ENCODE measurements at regions not wholly inside any gene's neighbourhood (a gene's known extent, or its start where the extent isn't known, plus 50 kb on each side); places are given as distances from the start of the nearest gene placed in this dataset.
"Not testable (repeated sequence)": the region's sequence is repeated elsewhere in the genome, so short reads cannot be mapped to it uniquely, and the experiment has no call there.

- H3K27me3 Mint-ChIP-seq: peaks cover 2% of the 10 kb centered on the region
- no peaks in the 10 kb centered on the region for H3K36me3 Mint-ChIP-seq (ENCODE audit: low read depth)
- no peaks in the 10 kb centered on the region for H3K9me3 Mint-ChIP-seq
- no peak overlapping the region for H3K27ac Mint-ChIP-seq
- intact Hi-C loops (cut with micrococcal nuclease): no loop called here
- DNase-seq: no peak
- H3K4me1 Mint-ChIP-seq: no peaks in the 10 kb centered on the region
- H3K4me3 Mint-ChIP-seq: no peak overlapping the region
Observed at GRCh38 chr5:17081142-17081541, 136.3 kb upstream of the BASP1 start.

GRCh38 chr5:17083276-17083675 is 134.2 kb upstream of the BASP1 start:
- H3K36me3 Mint-ChIP-seq (ENCODE audit: low read depth); H3K4me3 Mint-ChIP-seq; H3K27me3 Mint-ChIP-seq; DNase-seq; H3K9me3 Mint-ChIP-seq; intact Hi-C loops (cut with micrococcal nuclease); H3K27ac Mint-ChIP-seq; H3K4me1 Mint-ChIP-seq: not testable (repeated sequence)

- intact Hi-C loops (cut with micrococcal nuclease): no loop called here
- no peak overlapping the region for H3K27ac Mint-ChIP-seq
- no peak for DNase-seq
- H3K36me3 Mint-ChIP-seq (ENCODE audit: low read depth): no peaks in the 10 kb centered on the region
- no peaks in the 10 kb centered on the region for H3K9me3 Mint-ChIP-seq
- no peaks in the 10 kb centered on the region for H3K4me1 Mint-ChIP-seq
- no peaks in the 10 kb centered on the region for H3K27me3 Mint-ChIP-seq
- no peak overlapping the region for H3K4me3 Mint-ChIP-seq
Observed at GRCh38 chr5:17087035-17087434, 130.4 kb upstream of the BASP1 start.

GRCh38 chr5:17088051-17088450 is 129.4 kb upstream of the BASP1 start:
- H3K9me3 Mint-ChIP-seq: no peaks in the 10 kb centered on the region

GRCh38 chr5:17089001-17089400 is 128.4 kb upstream of the BASP1 start:
- H3K27ac Mint-ChIP-seq: no peak overlapping the region
- H3K36me3 Mint-ChIP-seq (ENCODE audit: low read depth): no peaks in the 10 kb centered on the region
- no peak for DNase-seq
- no peaks in the 10 kb centered on the region for H3K9me3 Mint-ChIP-seq
- H3K4me1 Mint-ChIP-seq: no peaks in the 10 kb centered on the region
- no peaks in the 10 kb centered on the region for H3K27me3 Mint-ChIP-seq
- intact Hi-C loops (cut with micrococcal nuclease): no loop called here
- H3K4me3 Mint-ChIP-seq: no peak overlapping the region

More at GRCh38 chr5:17088051-17088450, 129.4 kb upstream of the BASP1 start:
- Mint-ChIP-seq H3K4me3 (no peak overlapping the region), H3K27ac (no peak overlapping the region), H3K27me3 (no peaks in the 10 kb centered on the region), H3K4me1 (no peaks in the 10 kb centered on the region), H3K36me3 (ENCODE audit: low read depth) (no peaks in the 10 kb centered on the region)
- no peak for DNase-seq
- intact Hi-C loops (cut with micrococcal nuclease): no loop called here

- no peak for DNase-seq
- H3K27me3 Mint-ChIP-seq: no peaks in the 10 kb centered on the region
- no peak overlapping the region for H3K27ac Mint-ChIP-seq
- no peaks in the 10 kb centered on the region for H3K36me3 Mint-ChIP-seq (ENCODE audit: low read depth)
- no peak overlapping the region for H3K4me3 Mint-ChIP-seq
- intact Hi-C loops (cut with micrococcal nuclease): no loop called here
- no peaks in the 10 kb centered on the region for H3K9me3 Mint-ChIP-seq
- H3K4me1 Mint-ChIP-seq: no peaks in the 10 kb centered on the region
Observed at GRCh38 chr5:17089690-17090089, 127.7 kb upstream of the BASP1 start.

GRCh38 chr5:17090839-17091238 is 126.6 kb upstream of the BASP1 start:
- no peak overlapping the region for H3K4me3 Mint-ChIP-seq
- no peaks in the 10 kb centered on the region for H3K9me3 Mint-ChIP-seq
- H3K36me3 Mint-ChIP-seq (ENCODE audit: low read depth): no peaks in the 10 kb centered on the region
- no peaks in the 10 kb centered on the region for H3K27me3 Mint-ChIP-seq
- intact Hi-C loops (cut with micrococcal nuclease): no loop called here
- DNase-seq: no peak
- no peaks in the 10 kb centered on the region for H3K4me1 Mint-ChIP-seq
- H3K27ac Mint-ChIP-seq: no peak overlapping the region

GRCh38 chr5:17094830-17095229 is 122.6 kb upstream of the BASP1 start:
- intact Hi-C loops (cut with micrococcal nuclease): no loop called here
- Mint-ChIP-seq H3K36me3 (ENCODE audit: low read depth) (no peaks in the 10 kb centered on the region), H3K4me1 (no peaks in the 10 kb centered on the region), H3K4me3 (no peak overlapping the region), H3K27me3 (no peaks in the 10 kb centered on the region), H3K9me3 (no peaks in the 10 kb centered on the region), H3K27ac (no peak overlapping the region)
- DNase-seq: no peak

GRCh38 chr5:17096952-17097695 is 120.3 kb upstream of the BASP1 start:
- no peak overlapping the region for H3K27ac Mint-ChIP-seq
- no peaks in the 10 kb centered on the region for H3K27me3 Mint-ChIP-seq
- H3K36me3 Mint-ChIP-seq (ENCODE audit: low read depth): no peaks in the 10 kb centered on the region
- H3K4me1 Mint-ChIP-seq: no peaks in the 10 kb centered on the region
- intact Hi-C loops (cut with micrococcal nuclease): no loop called here
- no peaks in the 10 kb centered on the region for H3K9me3 Mint-ChIP-seq
- H3K4me3 Mint-ChIP-seq: no peak overlapping the region
- no peak for DNase-seq

- no peaks in the 10 kb centered on the region for H3K4me1 Mint-ChIP-seq
- no peaks in the 10 kb centered on the region for H3K9me3 Mint-ChIP-seq
- H3K27me3 Mint-ChIP-seq: no peaks in the 10 kb centered on the region
- DNase-seq: no peak
- no peaks in the 10 kb centered on the region for H3K36me3 Mint-ChIP-seq (ENCODE audit: low read depth)
- no peak overlapping the region for H3K4me3 Mint-ChIP-seq
- H3K27ac Mint-ChIP-seq: no peak overlapping the region
- intact Hi-C loops (cut with micrococcal nuclease): no loop called here
Observed at GRCh38 chr5:17099946-17100345, 117.5 kb upstream of the BASP1 start.

- Mint-ChIP-seq H3K4me1 (no peaks in the 10 kb centered on the region), H3K27me3 (no peaks in the 10 kb centered on the region), H3K4me3 (no peak overlapping the region), H3K9me3 (no peaks in the 10 kb centered on the region), H3K27ac (no peak overlapping the region), H3K36me3 (ENCODE audit: low read depth) (no peaks in the 10 kb centered on the region)
- intact Hi-C loops (cut with micrococcal nuclease): no loop called here
- no peak for DNase-seq
Observed at GRCh38 chr5:17103461-17103860, 114.0 kb upstream of the BASP1 start.

- Mint-ChIP-seq H3K4me1 (no peaks in the 10 kb centered on the region), H3K27me3 (no peaks in the 10 kb centered on the region), H3K4me3 (no peak overlapping the region), H3K9me3 (no peaks in the 10 kb centered on the region), H3K36me3 (ENCODE audit: low read depth) (no peaks in the 10 kb centered on the region), H3K27ac (no peak overlapping the region)
- intact Hi-C loops (cut with micrococcal nuclease): no loop called here
- DNase-seq: no peak
Observed at GRCh38 chr5:17105744-17106418, 111.5 kb upstream of the BASP1 start.

GRCh38 chr5:17106521-17106920 is 110.9 kb upstream of the BASP1 start:
- Mint-ChIP-seq H3K9me3 (no peaks in the 10 kb centered on the region), H3K36me3 (ENCODE audit: low read depth) (no peaks in the 10 kb centered on the region), H3K27ac (no peak overlapping the region), H3K4me1 (no peaks in the 10 kb centered on the region), H3K4me3 (no peak overlapping the region), H3K27me3 (no peaks in the 10 kb centered on the region)
- DNase-seq: no peak
- intact Hi-C loops (cut with micrococcal nuclease): no loop called here

GRCh38 chr5:17112091-17112716 is 105.2 kb upstream of the BASP1 start:
- H3K4me1 Mint-ChIP-seq; H3K27ac Mint-ChIP-seq; H3K27me3 Mint-ChIP-seq; H3K4me3 Mint-ChIP-seq; H3K9me3 Mint-ChIP-seq; intact Hi-C loops (cut with micrococcal nuclease); DNase-seq; H3K36me3 Mint-ChIP-seq (ENCODE audit: low read depth): not testable (repeated sequence)

Data from activated CD4-positive, alpha-beta T cell treated with anti-CD3 and anti-CD28 coated beads, Interleukin-2, amount 10 ng/mL, durations not matched to agents 24 days and 14 days (primary cell).